Caco-2 (cell line): ENCODE measurements at regions not wholly inside any gene's neighbourhood (a gene's known extent, or its start where the extent isn't known, plus 50 kb on each side); places are given as distances from the start of the nearest gene placed in this dataset.

Experiments used
- BruUV-seq: library from RNA; stranded (reverse); fragments of 400-500 nt; replicated peaks from 2 replicates; lab custom pipeline; 2021; lab: Mats Ljungman, UMichigan
- CTCF ChIA-PET: fragments of 300-600 bp; sonication (Branson Sonifier 250); formaldehyde crosslinking; loops from one replicate; lab custom pipeline; 2022; ENCODE audit warnings: antibody characterized with exemption; lab: Charles Lee
- POLR2A ChIA-PET: fragments of 300-600 bp; sonication (Branson Sonifier 250); formaldehyde crosslinking; loops from one replicate; lab custom pipeline; 2022; ENCODE audit warnings: antibody characterized with exemption; lab: Charles Lee
- DNase-seq, 2 experiments: peaks; one replicate each; pipeline versions ENCODE4 v3.0.0 to v3.0.0-alpha.2; 2020 to 2022
- H3K27me3 ChIP-seq: replicated peaks from 2 replicates; pipeline ENCODE4 v1.6.0; 2011; ENCODE audit warnings: low read length; ENCODE audit not compliant: control insufficient read depth, insufficient read depth
- H3K36me3 ChIP-seq: 2 replicates; pipeline ENCODE4 v1.5.1; 2011; ENCODE audit warnings: low read length; ENCODE audit not compliant: control insufficient read depth, insufficient read depth
- H3K4me1 ChIP-seq: fragments of 250-450 bp; sonication (Bioruptor Pico); 2 replicates; pipeline ENCODE4 v1.5.1; 2020; ENCODE audit warnings: mild to moderate bottlenecking
- H3K4me3 ChIP-seq: 2 replicates; pipeline ENCODE4 v1.5.1; 2011; ENCODE audit warnings: low read depth, mild to moderate bottlenecking, control low read depth, low read length
- H3K9me3 ChIP-seq: fragments of 250-450 bp; sonication (Bioruptor Pico); 2 replicates; pipeline ENCODE4 v1.5.1; 2020; ENCODE audit warnings: mild to moderate bottlenecking, moderate library complexity
- H3K27ac Mint-ChIP-seq: one replicate; pipeline ENCODE4 v1.8.0; 2022; ENCODE audit warnings: mixed read lengths; ENCODE audit not compliant: unreplicated experiment
- H3K27me3 Mint-ChIP-seq: one replicate; pipeline ENCODE4 v1.8.0; 2022; ENCODE audit warnings: mixed read lengths; ENCODE audit not compliant: insufficient read depth, unreplicated experiment
- H3K36me3 Mint-ChIP-seq: one replicate; pipeline ENCODE4 v1.8.0; 2022; ENCODE audit warnings: mild to moderate bottlenecking, mixed read lengths; ENCODE audit not compliant: insufficient read depth, unreplicated experiment
- H3K4me1 Mint-ChIP-seq: one replicate; pipeline ENCODE4 v1.8.0; 2022; ENCODE audit warnings: low read depth, mixed read lengths; ENCODE audit not compliant: unreplicated experiment
- H3K4me3 Mint-ChIP-seq: one replicate; pipeline ENCODE4 v1.8.0; 2022; ENCODE audit warnings: mild to moderate bottlenecking, moderate library complexity, mixed read lengths; ENCODE audit not compliant: unreplicated experiment
- H3K9me3 Mint-ChIP-seq: one replicate; pipeline ENCODE4 v1.8.0; 2022; ENCODE audit warnings: mixed read lengths; ENCODE audit not compliant: unreplicated experiment
- CTCF ChIP-seq, 2 experiments: fragments of 200-600 bp in 1 of 2; IDR thresholded peaks; 1 replicate in 1 of 2; 2 replicates in 1 of 2; pipeline versions ENCODE4 v1.5.1 to v1.8.0; 2011 to 2022; ENCODE audit warnings: antibody characterized with exemption in 1 of 2, control low read depth in 1 of 2, inconsistent platforms in 1 of 2, low read depth in 1 of 2, low read length in 1 of 2, mild to moderate bottlenecking in 1 of 2, moderate library complexity in 1 of 2; ENCODE audit not compliant: insufficient read depth in 1 of 2, severe bottlenecking in 1 of 2, unreplicated experiment in 1 of 2
- intact Hi-C: fragments of 100-400 bp; cut with micrococcal nuclease; formaldehyde crosslinking; loops from one replicate; pipeline ENCODE4 v1.10.0; 2022; ENCODE audit not compliant: unreplicated experiment

- POLR2A ChIA-PET, result no interaction called here
- H3K36me3 Mint-ChIP-seq, result no peaks in the 10 kb centered on the region
- Histone ChIP-seq H3K4me3 (no peak overlapping the region), H3K4me1 (0 out of 2 replicates have a peak, but pooled peaks cover 3% of the 10 kb centered on the region), H3K36me3 (no peaks in the 10 kb centered on the region), H3K9me3 (no peaks in the 10 kb centered on the region; the same call in 1 of the 2 replicates), H3K27me3 (no peaks in the 10 kb centered on the region)
- peaks cover 8% of the 10 kb centered on the region for H3K27me3 Mint-ChIP-seq
- H3K4me3 Mint-ChIP-seq, result no peak overlapping the region
- peaks cover 12% of the 10 kb centered on the region for H3K9me3 Mint-ChIP-seq
- intact Hi-C loops, result no loop called here
- BruUV-seq, result no TSS peak
- TF ChIP-seq CTCF (IDR thresholded peaks at IDR 0.05; ENCODE audit: insufficient read depth in 1 of 2, low read depth in 1 of 2, low read length in 1 of 2, severe bottlenecking in 1 of 2, unreplicated experiment in 1 of 2), result no peak
- H3K4me1 Mint-ChIP-seq, result no peaks in the 10 kb centered on the region
- no peak overlapping the region for H3K27ac Mint-ChIP-seq
- DNase-seq, result no peak
- CTCF ChIA-PET, result no interaction called here
Observed at GRCh38 chr12:102681747-102682146, 201.4 kb upstream of the IGF1 start.

- H3K27me3 Mint-ChIP-seq, result peaks cover 8% of the 10 kb centered on the region
Observed at GRCh38 chr12:102681309-102681708, 200.9 kb upstream of the IGF1 start.

GRCh38 chr12:102680304-102680703 lies 199.9 kb upstream of the IGF1 start:
- Histone ChIP-seq H3K36me3 (no peaks in the 10 kb centered on the region), H3K27me3 (no peaks in the 10 kb centered on the region), H3K9me3 (no peaks in the 10 kb centered on the region; the same call in 1 of the 2 replicates), H3K4me1 (no peaks in the 10 kb centered on the region), H3K4me3 (no peak overlapping the region)
- no peak overlapping the region for H3K4me3 Mint-ChIP-seq
- ChIA-PET POLR2A (no interaction called here), CTCF (no interaction called here)
- no peaks in the 10 kb centered on the region for H3K36me3 Mint-ChIP-seq
- H3K4me1 Mint-ChIP-seq, result no peaks in the 10 kb centered on the region
- H3K27me3 Mint-ChIP-seq, result peaks cover 8% of the 10 kb centered on the region
- H3K27ac Mint-ChIP-seq, result no peak overlapping the region
- no peak for TF ChIP-seq CTCF (IDR thresholded peaks at IDR 0.05; ENCODE audit: insufficient read depth in 1 of 2, low read depth in 1 of 2, low read length in 1 of 2, severe bottlenecking in 1 of 2, unreplicated experiment in 1 of 2)
- BruUV-seq, result no TSS peak
- DNase-seq, result no peak
- peaks cover 12% of the 10 kb centered on the region for H3K9me3 Mint-ChIP-seq
- intact Hi-C loops, result no loop called here

More at GRCh38 chr12:102681309-102681708, 200.9 kb upstream of the IGF1 start:
- Mint-ChIP-seq H3K9me3 (peaks cover 12% of the 10 kb centered on the region), H3K36me3 (no peaks in the 10 kb centered on the region), H3K27ac (no peak overlapping the region), H3K4me3 (no peak overlapping the region), H3K4me1 (no peaks in the 10 kb centered on the region)
- H3K4me1 ChIP-seq, result no peaks in the 10 kb centered on the region
- no peak for TF ChIP-seq CTCF (IDR thresholded peaks at IDR 0.05; ENCODE audit: insufficient read depth in 1 of 2, low read depth in 1 of 2, low read length in 1 of 2, severe bottlenecking in 1 of 2, unreplicated experiment in 1 of 2)
- H3K27me3 ChIP-seq, result no peaks in the 10 kb centered on the region
- H3K9me3 ChIP-seq, result no peaks in the 10 kb centered on the region; the same call in 1 of the 2 replicates
- intact Hi-C loops, result no loop called here
- DNase-seq, result no peak
- H3K36me3 ChIP-seq, result no peaks in the 10 kb centered on the region
- BruUV-seq, result no TSS peak
- H3K4me3 ChIP-seq, result no peak overlapping the region
- ChIA-PET POLR2A (no interaction called here), CTCF (no interaction called here)
